ENCODE measurements at regions not wholly inside any gene's neighbourhood (a gene's known extent, or its start where the extent isn't known, plus 50 kb on each side); places are given as distances from the start of the nearest gene placed in this dataset.

- no peak overlapping the region for H3K27ac ChIP-seq (ENCODE audit: low read depth in 1 of 2, low read length in 2 of 2)
- TF ChIP-seq CTCF (IDR thresholded peaks at IDR 0.05): no peak
- Mint-ChIP-seq H3K4me3 (no peak overlapping the region), H3K36me3 (no peaks in the 10 kb centered on the region), H3K9me3 (peaks cover 0 to 3% (median 0%) of the 10 kb centered on the region in 7 donors), H3K27me3 (ENCODE audit: low read depth in 3 of 3) (peaks cover 1 to 4% (median 2%) of the 10 kb centered on the region in 3 donors), H3K4me1 (no peaks in the 10 kb centered on the region), H3K27ac (no peak overlapping the region)
- no peaks in the 10 kb centered on the region for H3K36me3 ChIP-seq (replicated peaks in 1 of 2; ENCODE audit: control insufficient read depth in 1 of 2, insufficient read depth in 2 of 2, low read length in 2 of 2)
- intact Hi-C loops (cut with micrococcal nuclease): no loop called here
- no peaks in the 10 kb centered on the region for H4K20me1 ChIP-seq (ENCODE audit: insufficient read depth, low read length)
- no peak overlapping the region for H2AFZ ChIP-seq (ENCODE audit: insufficient read depth, low read depth, low read length, poor library complexity, severe bottlenecking)
- 84% methylated on average over 2 of the region's 7 CpGs for WGBS (ENCODE audit: insufficient coverage)
- no peak for DNase-seq
- no peaks in the 10 kb centered on the region for H3K4me1 ChIP-seq (ENCODE audit: control insufficient read depth in 1 of 2, insufficient read depth in 2 of 2, low read length in 2 of 2)
- no peaks in the 10 kb centered on the region for H3K79me2 ChIP-seq (ENCODE audit: insufficient read depth, low read length)
- H3K9me3 ChIP-seq (replicated peaks in 1 of 2; ENCODE audit: control insufficient read depth in 1 of 2, insufficient read depth in 1 of 2, low read length in 2 of 2): no peaks in the 10 kb centered on the region
- H3K27me3 ChIP-seq (ENCODE audit: control insufficient read depth in 2 of 2, insufficient read depth in 2 of 2, low read length in 2 of 2): no peaks in the 10 kb centered on the region
- no peak overlapping the region for H3K9ac ChIP-seq (ENCODE audit: insufficient read depth, low read length, poor library complexity, severe bottlenecking)
- H3K4me2 ChIP-seq (replicated peaks; ENCODE audit: extremely low read depth, low read length, poor library complexity, severe bottlenecking): no peak overlapping the region
- H3K4me3 ChIP-seq (replicated peaks in 1 of 3; ENCODE audit: low read depth in 2 of 3, low read length in 3 of 3): no peak overlapping the region
Measured at GRCh38 chr1:14292520-14292919, 306.0 kb upstream of the KAZN start.

- no peak for TF ChIP-seq CTCF (IDR thresholded peaks at IDR 0.05)
- no peaks in the 10 kb centered on the region for H3K79me2 ChIP-seq (ENCODE audit: insufficient read depth, low read length)
- no peaks in the 10 kb centered on the region for H3K4me1 Mint-ChIP-seq
- no peaks in the 10 kb centered on the region for H3K4me1 ChIP-seq (ENCODE audit: control insufficient read depth in 1 of 2, insufficient read depth in 2 of 2, low read length in 2 of 2)
- H3K27me3 ChIP-seq (ENCODE audit: control insufficient read depth in 2 of 2, insufficient read depth in 2 of 2, low read length in 2 of 2): no peaks in the 10 kb centered on the region
- DNase-seq: no peak
- H3K9me3 ChIP-seq (replicated peaks in 1 of 2; ENCODE audit: control insufficient read depth in 1 of 2, insufficient read depth in 1 of 2, low read length in 2 of 2): no peaks in the 10 kb centered on the region
- H3K27me3 Mint-ChIP-seq (ENCODE audit: low read depth in 3 of 3): peaks cover 0 to 4% (median under 1%) of the 10 kb centered on the region in 3 donors
- H3K27ac ChIP-seq (ENCODE audit: low read depth in 1 of 2, low read length in 2 of 2): no peak overlapping the region
- H3K36me3 ChIP-seq (replicated peaks in 1 of 2; ENCODE audit: control insufficient read depth in 1 of 2, insufficient read depth in 2 of 2, low read length in 2 of 2): no peaks in the 10 kb centered on the region
- intact Hi-C loops (cut with micrococcal nuclease): no loop called here
- no peak overlapping the region for H3K9ac ChIP-seq (ENCODE audit: insufficient read depth, low read length, poor library complexity, severe bottlenecking)
- H3K4me2 ChIP-seq (replicated peaks; ENCODE audit: extremely low read depth, low read length, poor library complexity, severe bottlenecking): no peak overlapping the region
- no peak overlapping the region for H3K4me3 ChIP-seq (replicated peaks in 1 of 3; ENCODE audit: low read depth in 2 of 3, low read length in 3 of 3)
- no peaks in the 10 kb centered on the region for H3K36me3 Mint-ChIP-seq
- H3K4me3 Mint-ChIP-seq: no peak overlapping the region
- no peak overlapping the region for H2AFZ ChIP-seq (ENCODE audit: insufficient read depth, low read depth, low read length, poor library complexity, severe bottlenecking)
- peaks cover 0 to 3% (median 0%) of the 10 kb centered on the region in 7 donors for H3K9me3 Mint-ChIP-seq
- no peaks in the 10 kb centered on the region for H4K20me1 ChIP-seq (ENCODE audit: insufficient read depth, low read length)
- 94% methylated on average over 5 of the region's 5 CpGs for WGBS (ENCODE audit: insufficient coverage)
- H3K27ac Mint-ChIP-seq: no peak overlapping the region
Measured at GRCh38 chr1:14294006-14294405, 304.5 kb upstream of the KAZN start.
